ENCODE measurements at regions not wholly inside any gene's neighbourhood (a gene's known extent, or its start where the extent isn't known, plus 50 kb on each side); places are given as distances from the start of the nearest gene placed in this dataset.

DNA sequence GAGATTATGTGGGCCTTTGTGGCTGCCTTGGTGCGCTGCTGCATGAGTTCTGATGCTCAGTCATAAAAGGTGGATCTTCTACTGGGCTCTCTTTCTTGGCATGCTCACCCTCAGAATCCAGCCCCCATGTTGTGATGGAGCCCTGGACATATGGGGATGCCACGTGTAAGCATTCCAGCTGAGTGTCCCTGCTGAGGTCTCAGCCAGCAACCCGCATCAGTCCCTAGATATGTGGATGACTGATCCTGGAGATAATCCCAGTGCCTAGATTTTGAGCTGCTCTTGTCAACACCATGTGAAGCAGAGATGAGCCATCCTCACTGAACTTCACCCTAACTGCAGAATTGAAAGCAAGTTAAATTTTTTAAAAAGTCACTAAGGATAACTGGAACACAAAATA lies 390.1 kb downstream of the DMRT2 start:
- TF ChIP-seq TEAD4 (IDR thresholded peaks at IDR 0.05) (no peak), CREB1 (IDR thresholded peaks at IDR 0.05; ENCODE audit: low read depth) (no peak), FOXM1 (IDR thresholded peaks at IDR 0.05; ENCODE audit: borderline replicate concordance, low read depth) (no peak), EP300 (IDR thresholded peaks at IDR 0.05; ENCODE audit: borderline replicate concordance) (no peak)
